ENCODE measurements at regions not wholly inside any gene's neighbourhood (a gene's known extent, or its start where the extent isn't known, plus 50 kb on each side); places are given as distances from the start of the nearest gene placed in this dataset.

DNA sequence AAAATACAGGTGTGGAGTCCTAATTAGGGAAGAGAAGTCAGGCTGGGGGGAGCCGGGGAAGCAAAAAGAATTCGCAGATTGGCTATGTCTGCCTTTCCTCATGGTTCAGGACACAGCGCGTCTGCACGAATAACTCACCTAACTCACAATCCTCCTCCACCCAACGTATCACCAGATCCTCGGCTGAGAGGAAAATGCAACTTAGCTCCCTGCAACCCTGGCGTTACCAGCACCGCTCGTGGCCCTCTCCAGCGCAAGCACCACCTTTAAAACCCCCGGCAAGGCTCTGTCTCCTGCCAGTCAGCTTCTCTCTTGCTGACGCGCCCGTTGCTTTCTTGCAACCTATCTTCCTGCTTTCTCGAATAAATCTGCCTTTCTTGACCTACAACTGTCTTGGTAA, 49.8 kb upstream of the METRNL start:
- Histone ChIP-seq H3K27me3 (replicated peaks in 1 of 2; ENCODE audit: control insufficient read depth in 2 of 2, extremely low read depth in 1 of 2, insufficient read depth in 2 of 2, low read length in 1 of 2) (no peaks in the 10 kb centered on the region), H3K4me1 (ENCODE audit: control insufficient read depth in 1 of 2, extremely low read depth in 1 of 2, insufficient read depth in 2 of 2, low read length in 2 of 2) (peaks cover 7 to 14% of the 10 kb centered on the region in 2 experiments), H3K9me3 (no peaks in the 10 kb centered on the region), H3K27ac (ENCODE audit: low read length) (no peak overlapping the region), H3K4me3 (ENCODE audit: control insufficient read depth in 1 of 2, extremely low read depth in 1 of 2, low read length in 1 of 2) (no peak overlapping the region), H3K36me3 (ENCODE audit: control insufficient read depth in 2 of 2, extremely low read depth in 1 of 2, insufficient read depth in 1 of 2, low read length in 1 of 2) (peaks cover 4 to 10% of the 10 kb centered on the region in 2 donors)
- Mint-ChIP-seq H3K4me3 (no peak overlapping the region), H3K27me3 (no peaks in the 10 kb centered on the region), H3K4me1 (peaks cover 18 to 24% (median 20%) of the 10 kb centered on the region in 3 donors), H3K27ac (no peak overlapping the region), H3K9me3 (no peaks in the 10 kb centered on the region), H3K36me3 (peaks cover 24% of the 10 kb centered on the region)
- WGBS (ENCODE audit: insufficient coverage): 87% methylated on average over 15 of the region's 16 CpGs
- CTCF ChIA-PET: no interaction called here
- DNase-seq: no peak
- ATAC-seq (replicated peaks in 1 of 4): no peak
- POLR2A ChIA-PET: no interaction called here
